Endodermal cell (in vitro differentiated cells): ENCODE measurements at regions not wholly inside any gene's neighbourhood (a gene's known extent, or its start where the extent isn't known, plus 50 kb on each side); places are given as distances from the start of the nearest gene placed in this dataset.
"Not testable (repeated sequence)": the region's sequence is repeated elsewhere in the genome, so short reads cannot be mapped to it uniquely, and the experiment has no call there.

ENCODE experiments used
- DNase-seq: peaks from one replicate; pipeline ENCODE4 v3.0.0-alpha.2; 2017
- H3K27ac ChIP-seq: 2 replicates; pipeline ENCODE4 v1.5.1; 2013; ENCODE audit warnings: mild to moderate bottlenecking, low read depth, low read length, moderate library complexity
- H3K27me3 ChIP-seq: 2 replicates; pipeline ENCODE4 v1.6.1; 2013; ENCODE audit warnings: mild to moderate bottlenecking, low read length, moderate library complexity; ENCODE audit not compliant: insufficient read depth, control insufficient read depth, poor library complexity, severe bottlenecking
- H3K36me3 ChIP-seq: 2 replicates; pipeline ENCODE4 v1.7.0; 2013; ENCODE audit warnings: mild to moderate bottlenecking, low read length, moderate library complexity; ENCODE audit not compliant: control insufficient read depth, insufficient read depth
- H3K4me1 ChIP-seq: one replicate; pipeline ENCODE4 v1.7.0; 2013; ENCODE audit warnings: low read length; ENCODE audit not compliant: control insufficient read depth, insufficient read depth
- H3K4me3 ChIP-seq: 2 replicates; pipeline ENCODE4 v1.5.1; 2013; ENCODE audit warnings: mild to moderate bottlenecking, low read length, moderate library complexity
- H3K9ac ChIP-seq: 2 replicates; pipeline ENCODE4 v1.6.1; 2013; ENCODE audit warnings: mild to moderate bottlenecking, low read length, moderate library complexity; ENCODE audit not compliant: poor library complexity, severe bottlenecking; ENCODE audit errors: extremely low read depth
- H3K9me3 ChIP-seq: 2 replicates; pipeline ENCODE4 v1.6.1; 2013; ENCODE audit warnings: mild to moderate bottlenecking, low read length, moderate library complexity; ENCODE audit not compliant: control insufficient read depth
- H3K27ac Mint-ChIP-seq: 2 replicates; pipeline ENCODE4 v1.8.0; 2020; ENCODE audit warnings: mixed read lengths
- H3K27me3 Mint-ChIP-seq: 2 replicates; pipeline ENCODE4 v1.8.0; 2021; ENCODE audit warnings: mild to moderate bottlenecking, mixed read lengths; ENCODE audit not compliant: insufficient read depth
- H3K36me3 Mint-ChIP-seq: 2 replicates; pipeline ENCODE4 v1.8.0; 2020; ENCODE audit warnings: low read depth, mixed read lengths
- H3K4me1 Mint-ChIP-seq: 2 replicates; pipeline ENCODE4 v1.8.0; 2020; ENCODE audit warnings: mixed read lengths
- H3K4me3 Mint-ChIP-seq: 2 replicates; pipeline ENCODE4 v1.8.0; 2020; ENCODE audit warnings: mild to moderate bottlenecking, moderate library complexity, mixed read lengths
- H3K9me3 Mint-ChIP-seq: 2 replicates; pipeline ENCODE4 v1.8.0; 2020; ENCODE audit warnings: mild to moderate bottlenecking, mixed read lengths
- CTCF ChIP-seq: fragments of 200-600 bp; sonication (generic); conservative IDR thresholded peaks from 2 replicates; pipeline ENCODE4 v1.5.0; 2021; ENCODE audit warnings: antibody characterized with exemption, mild to moderate bottlenecking
- WGBS, 2 experiments: methylation state at CpG; one replicate each; pipeline versions ENCODE4 v1.1.5 to v1.1.7; 2013; ENCODE audit warnings: missing lambda C conversion rate in 2 of 2, mixed read lengths in 1 of 2; ENCODE audit not compliant: insufficient coverage in 1 of 2, insufficient read length in 1 of 2; 5-methylcytosine and 5-hydroxymethylcytosine counted together

DNA sequence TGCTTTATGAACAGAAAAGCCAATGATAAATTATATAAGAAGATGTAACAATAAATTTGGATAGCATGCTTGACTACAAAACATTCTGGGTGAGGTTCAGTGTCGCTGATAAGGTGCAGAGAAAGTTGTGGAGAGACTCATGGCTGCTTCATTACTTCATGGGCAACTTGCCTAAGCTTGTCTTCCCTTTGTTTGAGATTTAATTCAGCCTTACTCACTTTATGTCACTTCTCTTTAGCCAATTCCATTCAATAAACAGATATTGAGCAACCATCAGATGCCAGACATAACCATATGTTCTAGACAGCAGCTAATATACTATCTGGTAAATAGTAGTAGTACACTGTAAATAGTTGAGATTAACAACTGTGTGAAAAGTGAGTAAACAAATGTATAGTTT is 401.5 kb upstream of the FRG2C start:
- Mint-ChIP-seq H3K36me3 (no peaks in the 10 kb centered on the region), H3K9me3 (no peaks in the 10 kb centered on the region), H3K27me3 (peaks cover 1% of the 10 kb centered on the region), H3K4me1 (peaks cover 9% of the 10 kb centered on the region), H3K4me3 (no peak overlapping the region), H3K27ac (no peak overlapping the region)
- no peaks in the 10 kb centered on the region for H3K9me3 ChIP-seq
- no peak for DNase-seq
- no peaks in the 10 kb centered on the region for H3K4me1 ChIP-seq
- no peak overlapping the region for H3K9ac ChIP-seq
- H3K27me3 ChIP-seq: no peaks in the 10 kb centered on the region
- no peak for TF ChIP-seq CTCF
- 82 to 100% methylated on average over 1 of the region's 1 CpG for WGBS, 2 experiments
- H3K4me3 ChIP-seq: no peak overlapping the region
- no peaks in the 10 kb centered on the region for H3K36me3 ChIP-seq
- no peak overlapping the region for H3K27ac ChIP-seq

GRCh38 chr3:75265897-75266296 is 398.2 kb upstream of the FRG2C start:
- DNase-seq: no peak
- Histone ChIP-seq H3K4me3 (no peak overlapping the region), H3K9ac (no peak overlapping the region), H3K27ac (no peak overlapping the region), H3K27me3 (no peaks in the 10 kb centered on the region), H3K36me3 (no peaks in the 10 kb centered on the region), H3K4me1 (no peaks in the 10 kb centered on the region), H3K9me3 (no peaks in the 10 kb centered on the region)
- no peak overlapping the region for H3K4me3 Mint-ChIP-seq
- no peaks in the 10 kb centered on the region for H3K27me3 Mint-ChIP-seq
- H3K9me3 Mint-ChIP-seq: no peaks in the 10 kb centered on the region
- TF ChIP-seq CTCF: no peak
- no peak overlapping the region for H3K27ac Mint-ChIP-seq
- 94% methylated on average over 3 of the region's 3 CpGs; no CpG with 5 or more reads in 1 of the 2 experiments for WGBS, 2 experiments
- H3K36me3 Mint-ChIP-seq: no peaks in the 10 kb centered on the region
- peaks cover 9% of the 10 kb centered on the region for H3K4me1 Mint-ChIP-seq

DNA sequence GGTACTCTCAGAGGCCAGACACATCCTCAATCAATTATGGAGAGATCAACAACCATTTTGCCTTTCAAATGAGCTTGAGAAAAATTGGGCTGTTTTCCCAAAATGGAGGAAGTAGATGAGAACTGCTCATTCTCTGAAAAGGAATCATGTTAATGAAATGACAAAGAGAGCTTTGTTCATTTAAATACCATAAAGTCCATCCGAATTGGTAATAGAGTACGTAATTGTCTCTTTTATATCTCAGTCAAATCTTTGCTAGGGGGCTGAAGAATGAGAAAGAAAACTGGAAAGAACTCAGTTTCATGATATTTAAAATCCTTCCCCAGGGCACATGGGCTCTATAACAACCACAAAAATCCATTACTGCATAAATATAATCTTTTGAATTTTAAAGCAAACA is 395.6 kb upstream of the FRG2C start:
- not testable (repeated sequence) for H3K36me3 Mint-ChIP-seq, H3K4me3 Mint-ChIP-seq, H3K27me3 ChIP-seq, H3K4me1 Mint-ChIP-seq, H3K27me3 Mint-ChIP-seq, H3K9ac ChIP-seq, H3K4me3 ChIP-seq, H3K9me3 Mint-ChIP-seq, H3K4me1 ChIP-seq, H3K9me3 ChIP-seq, H3K36me3 ChIP-seq, H3K27ac ChIP-seq, DNase-seq, H3K27ac Mint-ChIP-seq
- WGBS, 2 experiments: 94% methylated on average over 2 of the region's 2 CpGs; no CpG with 5 or more reads in 1 of the 2 experiments

- not testable (repeated sequence) for DNase-seq, H3K27me3 Mint-ChIP-seq, H3K36me3 Mint-ChIP-seq, H3K27ac Mint-ChIP-seq, H3K4me3 Mint-ChIP-seq, H3K9ac ChIP-seq, H3K27me3 ChIP-seq, H3K36me3 ChIP-seq, H3K9me3 Mint-ChIP-seq, H3K4me1 Mint-ChIP-seq, H3K4me3 ChIP-seq, H3K9me3 ChIP-seq, H3K4me1 ChIP-seq
- H3K27ac ChIP-seq: peak overlapping the region; percentile 29
- 92% methylated on average over 3 of the region's 4 CpGs; no CpG with 5 or more reads in 1 of the 2 experiments for WGBS, 2 experiments
Measured at GRCh38 chr3:75272237-75272636, 391.9 kb upstream of the FRG2C start.
